HCT116 (cell line): ENCODE measurements at regions not wholly inside any gene's neighbourhood (a gene's known extent, or its start where the extent isn't known, plus 50 kb on each side); places are given as distances from the start of the nearest gene placed in this dataset.
A peak's percentile ranks its signal among the peaks of the same experiment; 100 is the strongest.

Experiments used
- ATAC-seq: fragments of 200-7000 bp; cut with Tn5 transposase; 2 replicates; pipeline ENCODE4 v1.9.1; 2020; ENCODE audit warnings: mild to moderate bottlenecking, moderate library complexity
- BruUV-seq: library from RNA; stranded (reverse); fragments of 400-500 nt; replicated peaks from 2 replicates; lab custom pipeline; 2021; lab: Mats Ljungman, UMichigan
- CTCF ChIA-PET: fragments of 300-600 bp; sonication (Branson Sonifier 250); formaldehyde crosslinking; loops from one replicate; lab custom pipeline; 2021; ENCODE audit warnings: antibody characterized with exemption; lab: Charles Lee
- POLR2A ChIA-PET: fragments of 300-600, 350-600 bp; sonication (Branson Sonifier 250); formaldehyde crosslinking; loops from one replicate; lab custom pipeline; 2021; ENCODE audit warnings: antibody characterized with exemption; lab: Charles Lee
- RAD21 ChIA-PET, 2 experiments: fragments of 300-600 bp; sonication (Branson Sonifier 250); formaldehyde crosslinking; loops; one replicate each; lab custom pipeline; 2023; ENCODE audit warnings: low total read pairs in 2 of 2; ENCODE audit not compliant: uncharacterized antibody in 2 of 2, unreplicated experiment in 2 of 2, low non-redundant PET in 1 of 2; lab: Charles Lee
- DNase-seq: peaks from one replicate; pipeline ENCODE4 v3.0.0-alpha.2; 2010; ENCODE audit warnings: low read depth, low spot score
- H2AFZ ChIP-seq: fragments of 200-600 bp; shearing (Covaris generic), sonication (generic); 2 replicates; pipeline ENCODE4 v1.6.1; 2017; ENCODE audit warnings: low read depth, mixed run types, mixed read lengths, antibody characterized with exemption, low read length; ENCODE audit not compliant: poor library complexity, severe bottlenecking
- H3K27ac ChIP-seq: 2 replicates; pipeline ENCODE4 v1.5.1; 2012; ENCODE audit warnings: low read depth, low read length
- H3K27me3 ChIP-seq: fragments of 200-600 bp; sonication (generic); 2 replicates; pipeline ENCODE4 v1.6.1; 2016; ENCODE audit warnings: mixed run types, low read length, mixed read lengths; ENCODE audit not compliant: insufficient read depth
- H3K36me3 ChIP-seq, 2 experiments: fragments of 200-500 bp in 1 of 2; fragments of 200-600 bp in 1 of 2; sonication (Bioruptor generic) in 1 of 2; sonication (generic) in 1 of 2; 2 replicates each; pipeline versions ENCODE4 v1.5.1 to v1.6.1; 2014 to 2016; ENCODE audit warnings: low read length in 2 of 2, inconsistent platforms in 1 of 2, mixed read lengths in 1 of 2, mixed run types in 1 of 2; ENCODE audit not compliant: insufficient read depth in 2 of 2, control insufficient read depth in 1 of 2
- H3K4me1 ChIP-seq, 2 experiments: fragments of 200-600 bp in 1 of 2; sonication (generic) in 1 of 2; 2 replicates each; pipeline versions ENCODE4 v1.5.1 to v1.6.1; 2012 to 2017; ENCODE audit warnings: low read length in 2 of 2, inconsistent platforms in 1 of 2, mild to moderate bottlenecking in 1 of 2, mixed read lengths in 1 of 2, mixed run types in 1 of 2, moderate library complexity in 1 of 2; ENCODE audit not compliant: insufficient read depth in 2 of 2, control insufficient read depth in 1 of 2
- H3K4me2 ChIP-seq: fragments of 200-600 bp; sonication (generic); 2 replicates; pipeline ENCODE4 v1.6.1; 2017; ENCODE audit warnings: mixed run types, low read length, mixed read lengths
- H3K4me3 ChIP-seq, 2 experiments: fragments of 200-600 bp in 1 of 2; sonication (generic) in 1 of 2; replicated peaks in 1 of 2; 2 replicates each; pipeline ENCODE4 v1.5.1; 2011 to 2016; ENCODE audit warnings: low read length in 2 of 2, control low read depth in 1 of 2, low read depth in 1 of 2, mild to moderate bottlenecking in 1 of 2, mixed read lengths in 1 of 2, mixed run types in 1 of 2
- H3K79me2 ChIP-seq: fragments of 200-600 bp; sonication (generic); 2 replicates; pipeline ENCODE4 v1.6.1; 2017; ENCODE audit warnings: mild to moderate bottlenecking, mixed run types, low read length, moderate library complexity, mixed read lengths; ENCODE audit not compliant: insufficient read depth
- H3K9ac ChIP-seq: fragments of 200-600 bp; sonication (generic); 2 replicates; pipeline ENCODE4 v1.6.1; 2016; ENCODE audit warnings: low read length, mixed read lengths
- H3K9me2 ChIP-seq: fragments of 200-600 bp; sonication (generic), shearing (Covaris generic); 2 replicates; pipeline ENCODE4 v1.6.1; 2017; ENCODE audit warnings: mixed run types, mild to moderate bottlenecking, moderate library complexity; ENCODE audit not compliant: insufficient read depth
- H3K9me3 ChIP-seq, 2 experiments: fragments of 200-500 bp in 1 of 2; fragments of 200-600 bp in 1 of 2; sonication (Bioruptor generic) in 1 of 2; sonication (generic) in 1 of 2; 2 replicates each; pipeline ENCODE4 v1.6.1; 2014 to 2017; ENCODE audit warnings: low read length in 2 of 2, mixed read lengths in 2 of 2, inconsistent platforms in 1 of 2, low read depth in 1 of 2, mild to moderate bottlenecking in 1 of 2, mixed run types in 1 of 2, moderate library complexity in 1 of 2; ENCODE audit not compliant: control insufficient read depth in 1 of 2, insufficient read depth in 1 of 2
- H4K20me1 ChIP-seq: fragments of 200-600 bp; sonication (generic), shearing (Covaris generic); 2 replicates; pipeline ENCODE4 v1.6.1; 2017; ENCODE audit warnings: mixed run types, mild to moderate bottlenecking, moderate library complexity; ENCODE audit not compliant: insufficient read depth
- CBX3 ChIP-seq: IDR thresholded peaks from 2 replicates; pipeline ENCODE4 v1.6.1; 2012; ENCODE audit warnings: low read depth
- ELF1 ChIP-seq: IDR thresholded peaks from 2 replicates; pipeline ENCODE4 v1.6.1; 2012; ENCODE audit warnings: low read depth, borderline replicate concordance
- JUND ChIP-seq: IDR thresholded peaks from 2 replicates; pipeline ENCODE4 v1.6.1; 2012
- POLR2A ChIP-seq: IDR thresholded peaks from 2 replicates; pipeline ENCODE4 v1.7.0; 2011; ENCODE audit warnings: borderline replicate concordance; ENCODE audit not compliant: insufficient read depth, insufficient read length; ENCODE audit errors: extremely low read depth
- POLR2AphosphoS5 ChIP-seq: IDR thresholded peaks from 2 replicates; pipeline ENCODE4 v1.6.1; 2011; ENCODE audit warnings: mild to moderate bottlenecking, low read depth, low read length, moderate library complexity
- RAD21 ChIP-seq: IDR thresholded peaks from 2 replicates; pipeline ENCODE4 v1.6.1; 2012; ENCODE audit warnings: low read depth, mild to moderate bottlenecking
- SP1 ChIP-seq: IDR thresholded peaks from 2 replicates; pipeline ENCODE4 v1.6.1; 2012; ENCODE audit warnings: low read depth
- ZFX ChIP-seq: fragments of 450-650 bp; IDR thresholded peaks from 2 replicates; pipeline ENCODE4 v1.6.1; 2017
- intact Hi-C: fragments of 100-400 bp; cut with micrococcal nuclease; formaldehyde crosslinking; loops from 2 replicates; pipeline ENCODE4 v1.10.0; 2022
- TF ChIP-seq, protein P1 (sequence below), 3 experiments: fragments of 200-600 bp in 1 of 3; sonication (generic) in 1 of 3; IDR thresholded peaks in 2 of 3; conservative IDR thresholded peaks in 1 of 3; 2 replicates each; pipeline ENCODE4 v1.5.1; 2012 to 2017; ENCODE audit warnings: low read depth in 2 of 3, low read length in 2 of 3, antibody characterized with exemption in 1 of 3, borderline replicate concordance in 1 of 3, control low read depth in 1 of 3, mild to moderate bottlenecking in 1 of 3, mixed read lengths in 1 of 3, mixed run types in 1 of 3, moderate library complexity in 1 of 3; ENCODE audit not compliant: insufficient read depth in 1 of 3
- TF ChIP-seq, protein P2 (sequence below): IDR thresholded peaks from 2 replicates; pipeline ENCODE4 v1.6.1; 2012
- TF ChIP-seq, protein P3 (sequence below): IDR thresholded peaks from 2 replicates; pipeline ENCODE4 v1.6.1; 2012; ENCODE audit warnings: low read depth

DNA sequence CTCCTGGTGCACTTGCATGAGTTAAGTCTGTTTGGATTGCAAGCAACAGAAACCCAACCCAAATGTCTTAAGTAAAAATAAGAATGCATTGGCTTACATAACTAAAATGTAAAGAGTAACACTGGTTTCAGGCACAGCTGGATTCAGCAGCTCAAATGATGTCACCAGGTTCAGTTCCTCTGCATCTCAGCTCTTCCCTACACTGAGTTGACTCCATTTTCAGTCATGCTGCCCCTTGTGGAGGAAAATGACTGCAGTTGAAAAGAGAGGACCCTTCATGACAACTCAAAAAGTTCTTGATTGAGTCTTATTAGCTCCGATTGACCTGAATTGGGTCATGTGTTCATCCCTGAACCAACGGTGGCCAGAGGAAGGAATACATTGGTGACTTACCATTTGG is 138.5 kb upstream of the ABI3BP start:
- Histone ChIP-seq H3K9ac (no peak overlapping the region), H3K27ac (no peak overlapping the region), H3K4me2 (no peak overlapping the region), H3K4me3 (no peak overlapping the region), H4K20me1 (no peaks in the 10 kb centered on the region), H3K79me2 (no peaks in the 10 kb centered on the region), H3K9me2 (no peaks in the 10 kb centered on the region), H3K4me1 (peaks cover 0 to 7% of the 10 kb centered on the region in 2 experiments; a peak in 2 of 4 replicates), H3K36me3 (no peaks in the 10 kb centered on the region), H2AFZ (no peak overlapping the region), H3K9me3 (no peaks in the 10 kb centered on the region)
- ChIA-PET POLR2A (no interaction called here), RAD21 (no interaction called here)
- no TSS peak for BruUV-seq
- ATAC-seq, result peak; percentile 73; the same call in 1 of the 2 replicates
- no peak for TF ChIP-seq ELF1
- no peak for TF ChIP-seq SP1
- TF ChIP-seq, protein P1, sequence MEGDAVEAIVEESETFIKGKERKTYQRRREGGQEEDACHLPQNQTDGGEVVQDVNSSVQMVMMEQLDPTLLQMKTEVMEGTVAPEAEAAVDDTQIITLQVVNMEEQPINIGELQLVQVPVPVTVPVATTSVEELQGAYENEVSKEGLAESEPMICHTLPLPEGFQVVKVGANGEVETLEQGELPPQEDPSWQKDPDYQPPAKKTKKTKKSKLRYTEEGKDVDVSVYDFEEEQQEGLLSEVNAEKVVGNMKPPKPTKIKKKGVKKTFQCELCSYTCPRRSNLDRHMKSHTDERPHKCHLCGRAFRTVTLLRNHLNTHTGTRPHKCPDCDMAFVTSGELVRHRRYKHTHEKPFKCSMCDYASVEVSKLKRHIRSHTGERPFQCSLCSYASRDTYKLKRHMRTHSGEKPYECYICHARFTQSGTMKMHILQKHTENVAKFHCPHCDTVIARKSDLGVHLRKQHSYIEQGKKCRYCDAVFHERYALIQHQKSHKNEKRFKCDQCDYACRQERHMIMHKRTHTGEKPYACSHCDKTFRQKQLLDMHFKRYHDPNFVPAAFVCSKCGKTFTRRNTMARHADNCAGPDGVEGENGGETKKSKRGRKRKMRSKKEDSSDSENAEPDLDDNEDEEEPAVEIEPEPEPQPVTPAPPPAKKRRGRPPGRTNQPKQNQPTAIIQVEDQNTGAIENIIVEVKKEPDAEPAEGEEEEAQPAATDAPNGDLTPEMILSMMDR (IDR thresholded peaks at IDR 0.05 in 2 of 3, conservative IDR thresholded peaks at IDR 0.05 in 1 of 3; ENCODE audit: borderline replicate concordance in 1 of 3, insufficient read depth in 1 of 3, low read depth in 2 of 3, low read length in 2 of 3), result peak in 2 of 3 experiments; percentile 35 to 46; a peak in 3 of 6 replicates
- TF ChIP-seq, protein P2, sequence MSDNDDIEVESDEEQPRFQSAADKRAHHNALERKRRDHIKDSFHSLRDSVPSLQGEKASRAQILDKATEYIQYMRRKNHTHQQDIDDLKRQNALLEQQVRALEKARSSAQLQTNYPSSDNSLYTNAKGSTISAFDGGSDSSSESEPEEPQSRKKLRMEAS, result no peak
- TF ChIP-seq, all 23 proteins: peak for 1
- intact Hi-C loops, result no loop called here
- no peak for DNase-seq
- no peaks in the 10 kb centered on the region for H3K27me3 ChIP-seq
- CTCF ChIA-PET, result interaction anchor here (1.2 kb wide), 1 partner anchor 64 kb away, joined by 4 read pairs; no protein-coding TSS in a partner anchor

DNA sequence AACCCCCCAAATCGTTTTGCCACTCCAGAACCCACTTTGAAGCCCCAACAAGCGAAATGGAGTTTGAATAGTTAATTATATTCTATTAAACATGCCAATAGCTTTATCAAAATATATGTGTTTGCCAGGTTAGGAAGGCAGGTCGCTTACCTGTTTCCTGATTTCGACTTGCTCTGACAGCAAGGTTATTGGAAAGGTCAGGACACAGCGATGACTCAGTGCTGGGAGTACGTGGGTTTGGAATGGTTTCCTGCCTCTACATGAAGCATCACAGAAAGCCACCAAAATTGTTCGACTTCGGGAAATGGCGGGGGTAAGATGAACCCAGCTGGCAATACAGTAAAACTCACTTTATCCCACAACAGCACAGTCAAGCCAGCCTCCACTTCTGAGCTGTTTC is 135.6 kb upstream of the ABI3BP start:
- no TSS peak for BruUV-seq
- peak overlapping the region; percentile 15; the same call in 1 of the 2 replicates for H3K4me2 ChIP-seq
- H3K27me3 ChIP-seq, result no peaks in the 10 kb centered on the region
- peak overlapping the region; percentile 13 for H2AFZ ChIP-seq
- intact Hi-C loops, result no loop called here
- no peaks in the 10 kb centered on the region for H3K36me3 ChIP-seq
- H3K4me1 ChIP-seq, result peaks cover 0 to 7% of the 10 kb centered on the region in 2 experiments; a peak in 2 of 4 replicates
- no peaks in the 10 kb centered on the region for H4K20me1 ChIP-seq
- RAD21 ChIA-PET, result no interaction called here
- DNase-seq (no peak), ATAC-seq (no peak)
- POLR2A ChIA-PET, result no interaction called here
- CTCF ChIA-PET, result interaction anchor here (0.6 to 0.7 kb wide), 2 partner anchors 58 to 69 kb away, joined by 3 read pairs; no protein-coding TSS in a partner anchor
- no peaks in the 10 kb centered on the region for H3K79me2 ChIP-seq
- H3K4me3 ChIP-seq, result no peak overlapping the region
- H3K27ac ChIP-seq, result no peak overlapping the region
- H3K9me2 ChIP-seq, result no peaks in the 10 kb centered on the region
- H3K9me3 ChIP-seq, result no peaks in the 10 kb centered on the region
- H3K9ac ChIP-seq, result no peak overlapping the region
- TF ChIP-seq, protein P2, result no peak
- TF ChIP-seq RAD21, result no peak
- TF ChIP-seq CBX3, result no peak
- TF ChIP-seq, protein P1 (IDR thresholded peaks at IDR 0.05 in 2 of 3, conservative IDR thresholded peaks at IDR 0.05 in 1 of 3; ENCODE audit: borderline replicate concordance in 1 of 3, insufficient read depth in 1 of 3, low read depth in 2 of 3, low read length in 2 of 3), result no peak
- no peak for TF ChIP-seq JUND
- no peak for TF ChIP-seq POLR2AphosphoS5
- TF ChIP-seq POLR2A, result no peak
- TF ChIP-seq, protein P3, sequence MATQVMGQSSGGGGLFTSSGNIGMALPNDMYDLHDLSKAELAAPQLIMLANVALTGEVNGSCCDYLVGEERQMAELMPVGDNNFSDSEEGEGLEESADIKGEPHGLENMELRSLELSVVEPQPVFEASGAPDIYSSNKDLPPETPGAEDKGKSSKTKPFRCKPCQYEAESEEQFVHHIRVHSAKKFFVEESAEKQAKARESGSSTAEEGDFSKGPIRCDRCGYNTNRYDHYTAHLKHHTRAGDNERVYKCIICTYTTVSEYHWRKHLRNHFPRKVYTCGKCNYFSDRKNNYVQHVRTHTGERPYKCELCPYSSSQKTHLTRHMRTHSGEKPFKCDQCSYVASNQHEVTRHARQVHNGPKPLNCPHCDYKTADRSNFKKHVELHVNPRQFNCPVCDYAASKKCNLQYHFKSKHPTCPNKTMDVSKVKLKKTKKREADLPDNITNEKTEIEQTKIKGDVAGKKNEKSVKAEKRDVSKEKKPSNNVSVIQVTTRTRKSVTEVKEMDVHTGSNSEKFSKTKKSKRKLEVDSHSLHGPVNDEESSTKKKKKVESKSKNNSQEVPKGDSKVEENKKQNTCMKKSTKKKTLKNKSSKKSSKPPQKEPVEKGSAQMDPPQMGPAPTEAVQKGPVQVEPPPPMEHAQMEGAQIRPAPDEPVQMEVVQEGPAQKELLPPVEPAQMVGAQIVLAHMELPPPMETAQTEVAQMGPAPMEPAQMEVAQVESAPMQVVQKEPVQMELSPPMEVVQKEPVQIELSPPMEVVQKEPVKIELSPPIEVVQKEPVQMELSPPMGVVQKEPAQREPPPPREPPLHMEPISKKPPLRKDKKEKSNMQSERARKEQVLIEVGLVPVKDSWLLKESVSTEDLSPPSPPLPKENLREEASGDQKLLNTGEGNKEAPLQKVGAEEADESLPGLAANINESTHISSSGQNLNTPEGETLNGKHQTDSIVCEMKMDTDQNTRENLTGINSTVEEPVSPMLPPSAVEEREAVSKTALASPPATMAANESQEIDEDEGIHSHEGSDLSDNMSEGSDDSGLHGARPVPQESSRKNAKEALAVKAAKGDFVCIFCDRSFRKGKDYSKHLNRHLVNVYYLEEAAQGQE, result no peak
- TF ChIP-seq ZFX, result no peak
